Stimulated activated CD8-positive, alpha-beta memory T cell treated with anti-CD3 and anti-CD28 coated beads, Interleukin-7, amount 100 ng/mL, for 1 hour (primary cell): ENCODE measurements at regions not wholly inside any gene's neighbourhood (a gene's known extent, or its start where the extent isn't known, plus 50 kb on each side); places are given as distances from the start of the nearest gene placed in this dataset.
"Not testable (repeated sequence)": the region's sequence is repeated elsewhere in the genome, so short reads cannot be mapped to it uniquely, and the experiment has no call there.

Source experiments
- DNase-seq, 2 donors: peaks; one replicate each; pipeline ENCODE4 v3.0.0-alpha.2; 2020; ENCODE audit warnings: low read depth in 2 of 2

GRCh38 chr5:17690473-17690872 lies 56.2 kb downstream of the TAF11L14 start:
- no peak for DNase-seq

GRCh38 chr5:17691762-17692161 lies 57.5 kb downstream of the TAF11L14 start:
- no peak for DNase-seq

DNA sequence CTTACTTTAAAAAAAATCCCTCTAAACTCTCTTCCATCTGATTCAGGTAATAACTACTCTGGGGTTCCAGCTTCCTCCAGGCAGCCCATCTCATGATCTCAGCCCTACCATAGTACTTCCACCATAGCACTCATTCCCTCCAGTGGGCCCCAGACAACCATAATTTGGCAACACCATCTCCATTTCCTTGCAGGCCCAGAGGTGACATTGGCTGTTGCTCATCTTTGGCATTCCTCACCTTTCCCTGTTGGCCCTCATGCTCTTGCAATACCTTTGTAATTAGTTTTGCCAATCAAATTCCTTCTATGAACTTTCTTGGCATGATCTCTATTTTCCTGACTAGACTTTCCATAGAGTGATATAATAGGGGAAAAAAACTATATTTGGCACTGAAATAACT lies 60.1 kb downstream of the TAF11L14 start:
- DNase-seq, result no peak

GRCh38 chr5:17694914-17695313 lies 60.7 kb downstream of the TAF11L14 start:
- no peak for DNase-seq

DNA sequence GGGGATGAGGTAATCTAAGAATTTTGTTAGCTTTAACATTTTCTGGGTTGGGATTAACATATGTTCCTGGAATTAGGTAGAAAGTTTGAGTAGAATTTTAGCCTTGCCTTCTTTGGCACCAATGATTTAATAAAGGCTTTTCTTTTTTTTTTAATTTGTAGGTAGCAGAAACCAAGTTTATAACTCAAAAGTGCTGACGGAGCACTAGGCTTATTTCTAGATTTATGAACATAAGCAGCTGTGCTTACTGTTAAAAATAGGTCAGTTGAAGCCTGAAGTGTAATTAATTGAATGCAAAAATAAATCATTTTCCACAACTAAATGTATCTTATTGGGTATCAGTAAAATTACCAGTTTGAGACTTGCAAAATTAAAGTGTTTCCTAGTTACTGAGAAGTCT lies 62.4 kb downstream of the TAF11L14 start:
- DNase-seq, result no peak

DNA sequence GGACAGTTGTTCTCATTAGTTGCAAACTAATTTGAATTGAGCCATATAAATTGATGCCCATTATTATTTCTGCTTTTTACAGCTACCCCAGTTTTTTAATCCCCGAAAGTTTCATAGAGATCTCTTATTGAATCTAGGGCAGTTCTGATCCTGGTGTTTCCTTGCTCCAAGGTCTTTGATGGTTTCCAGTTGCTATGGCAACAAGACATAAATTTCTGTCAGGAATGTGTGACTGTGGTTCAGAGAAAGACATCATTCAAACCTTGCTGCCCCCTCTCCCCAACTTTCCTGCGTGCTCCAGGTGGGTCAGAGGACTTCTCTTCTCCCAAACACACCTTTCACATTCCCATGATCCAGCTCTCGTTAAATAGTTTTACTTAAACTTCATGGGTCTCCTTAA lies 63.4 kb downstream of the TAF11L14 start:
- DNase-seq, result no peak

DNA sequence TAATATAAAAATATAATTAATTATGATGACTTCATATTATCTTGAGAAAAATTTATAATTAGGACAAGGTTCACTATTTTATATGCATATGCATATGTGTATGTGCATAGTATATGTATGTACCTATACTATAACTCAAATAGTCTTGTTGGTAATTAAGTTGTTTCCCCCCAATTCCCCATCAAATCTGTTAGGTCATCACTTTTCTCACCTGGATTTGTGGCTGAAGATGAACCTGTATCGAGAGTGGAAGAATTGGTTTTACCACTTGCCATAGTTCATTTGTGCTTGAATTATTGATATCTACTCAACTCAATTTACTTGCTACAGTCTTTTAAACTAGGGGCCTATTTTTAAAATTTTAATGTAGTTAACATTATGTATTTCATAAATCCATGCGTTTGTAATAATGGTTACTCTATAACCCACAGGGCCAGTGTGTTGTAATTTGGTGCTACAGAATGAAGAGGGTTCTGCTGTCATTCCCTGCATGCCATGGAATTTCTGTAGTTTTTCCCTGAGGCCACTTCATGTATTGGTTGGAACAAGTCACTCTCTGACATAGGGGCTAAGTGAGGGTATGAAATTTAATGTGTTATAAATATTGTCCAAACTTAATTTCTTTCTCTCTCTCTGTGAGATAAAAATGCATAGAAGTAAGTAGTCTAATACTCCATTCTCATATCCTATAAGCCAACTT lies 74.9 kb downstream of the TAF11L14 start:
- DNase-seq, result no peak

- no peak for DNase-seq
Measured at GRCh38 chr5:17713301-17713700, 79.0 kb downstream of the TAF11L14 start.

DNA sequence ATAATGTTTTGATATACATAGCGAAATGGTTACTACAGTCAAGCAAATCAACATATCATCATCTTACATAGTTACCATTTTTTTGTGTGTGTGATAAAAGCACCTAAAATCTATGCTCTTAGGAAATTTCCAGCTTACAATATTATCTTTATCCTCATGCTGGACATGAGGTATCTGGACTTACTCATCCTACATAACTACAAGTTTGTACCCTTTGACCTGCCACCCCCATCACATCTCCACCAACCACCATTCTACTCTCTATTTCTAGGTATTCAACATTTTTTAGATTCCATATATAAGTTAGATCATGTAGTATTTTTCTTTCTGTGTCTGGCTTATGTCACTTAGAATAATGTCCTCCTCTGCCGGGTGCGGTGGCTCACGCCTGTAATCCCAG lies 79.9 kb downstream of the TAF11L14 start:
- DNase-seq, result no peak

DNA sequence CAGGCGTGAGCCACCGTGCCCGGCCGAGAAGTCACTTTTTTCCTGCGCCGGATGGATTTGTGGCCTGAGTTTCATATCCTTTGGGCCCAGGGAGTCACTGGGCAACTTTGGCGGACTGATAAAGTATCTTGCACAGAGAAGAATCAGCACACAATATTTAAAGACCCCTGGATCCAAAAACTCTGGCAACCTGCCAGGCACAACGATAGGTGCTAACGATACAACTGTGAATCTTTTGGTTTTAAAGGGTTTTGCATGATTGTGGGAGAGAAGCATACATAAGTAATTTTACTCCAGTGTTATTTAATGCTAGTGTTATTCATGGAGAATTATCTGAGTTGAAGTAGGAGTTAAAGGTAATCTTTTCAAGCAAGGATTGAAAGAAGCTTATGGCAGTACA lies 85.3 kb downstream of the TAF11L14 start:
- DNase-seq, result no peak

DNA sequence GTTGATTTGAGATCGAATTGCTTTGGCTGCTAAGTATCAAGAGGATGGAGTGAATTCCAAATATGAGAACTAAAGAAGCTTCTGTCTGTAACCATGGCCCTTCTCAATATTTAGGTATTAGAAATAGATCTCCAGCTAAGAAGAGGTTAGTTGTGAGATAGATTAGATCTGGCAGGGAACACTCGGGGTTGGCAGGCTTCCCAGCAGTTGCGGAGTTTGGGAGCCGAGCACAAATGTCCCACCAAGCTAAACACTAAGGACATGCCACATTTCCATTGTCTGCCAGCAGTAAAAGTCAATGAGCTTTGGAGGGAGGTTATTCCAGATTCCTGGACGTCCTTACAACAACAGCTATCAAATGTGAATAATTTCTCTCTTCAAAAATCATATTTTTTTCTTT lies 85.8 kb downstream of the TAF11L14 start:
- no peak for DNase-seq

DNA sequence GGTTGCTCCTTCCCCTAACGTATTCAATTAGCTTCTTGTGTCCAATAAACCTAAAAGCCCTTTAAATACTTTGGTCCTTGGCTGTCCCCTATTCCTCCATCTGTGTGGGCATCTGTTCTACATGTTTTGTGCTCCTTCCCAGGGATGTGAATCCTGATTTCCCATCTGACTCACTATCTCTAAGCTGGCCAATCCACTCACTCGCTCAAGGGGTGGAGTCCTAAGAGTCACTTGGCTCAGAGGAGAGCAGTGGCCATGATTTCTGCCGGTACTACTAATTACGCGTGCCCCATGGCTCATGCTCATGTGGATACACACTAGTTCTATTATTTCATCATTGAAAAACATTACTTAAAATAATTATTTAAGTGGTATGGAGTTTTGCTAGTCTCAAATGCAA lies 89.6 kb downstream of the TAF11L14 start:
- DNase-seq, result no peak

GRCh38 chr5:17727098-17727497 lies 92.8 kb downstream of the TAF11L14 start:
- DNase-seq, result no peak

DNA sequence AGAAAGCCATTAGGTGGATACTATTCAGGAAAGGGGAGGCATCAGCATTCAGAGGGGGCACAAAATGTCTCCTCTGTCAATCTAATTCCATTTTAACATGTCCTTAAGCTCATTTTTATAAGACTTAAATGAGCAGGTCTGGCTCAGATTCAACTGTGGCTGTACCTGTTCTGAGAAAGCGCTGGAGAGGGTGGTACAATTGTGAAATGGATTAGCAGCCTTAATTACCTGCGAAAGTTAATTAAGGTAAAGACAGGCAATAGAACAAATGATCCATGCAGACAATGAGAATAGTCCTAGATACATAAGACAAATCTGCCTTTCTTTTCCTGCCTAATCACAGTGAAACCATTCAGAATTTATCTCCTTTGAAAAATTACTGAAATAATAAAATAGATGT lies 96.2 kb downstream of the TAF11L14 start:
- no peak for DNase-seq

- no peak for DNase-seq
Measured at GRCh38 chr5:17732351-17732923, 98.2 kb downstream of the TAF11L14 start.

DNA sequence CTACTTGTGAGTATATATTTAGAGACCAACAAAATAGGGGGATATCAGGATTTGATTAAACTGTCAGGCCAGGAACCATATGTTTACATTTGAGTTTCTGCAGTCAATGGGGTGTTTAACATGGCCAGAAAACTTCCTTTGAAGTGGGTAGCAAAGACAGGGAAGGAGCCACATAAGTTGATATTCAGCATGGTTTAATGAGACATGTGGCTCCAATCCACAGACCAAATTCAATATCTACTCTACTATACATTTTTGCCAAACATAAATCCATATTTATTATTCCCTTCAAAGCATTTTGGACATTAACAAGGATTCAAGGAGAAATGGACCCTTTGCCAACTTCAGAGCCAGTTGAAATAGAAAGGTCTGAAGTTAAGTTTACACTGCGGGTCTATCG lies 99.8 kb downstream of the TAF11L14 start:
- DNase-seq, result no peak

DNA sequence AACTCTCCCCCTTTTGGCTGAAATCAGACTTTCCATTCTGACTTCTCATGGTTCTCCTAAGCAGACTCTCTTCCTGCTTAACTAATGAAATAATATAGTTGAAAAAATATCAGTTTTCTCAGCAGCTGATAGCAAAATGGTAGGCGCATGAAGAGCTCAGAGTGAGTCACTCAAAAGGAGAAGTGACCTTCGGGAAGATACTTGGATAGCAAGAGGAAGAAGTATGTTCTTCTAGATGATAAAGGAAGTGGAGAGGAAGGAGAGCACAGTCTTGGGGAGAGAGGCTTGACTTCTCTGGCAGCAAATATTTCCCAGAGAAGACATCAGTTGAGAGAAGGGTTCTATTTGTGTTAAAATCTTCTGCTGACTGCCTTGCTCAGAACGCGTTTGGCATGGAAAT lies 101.5 kb downstream of the TAF11L14 start:
- DNase-seq, result no peak

DNA sequence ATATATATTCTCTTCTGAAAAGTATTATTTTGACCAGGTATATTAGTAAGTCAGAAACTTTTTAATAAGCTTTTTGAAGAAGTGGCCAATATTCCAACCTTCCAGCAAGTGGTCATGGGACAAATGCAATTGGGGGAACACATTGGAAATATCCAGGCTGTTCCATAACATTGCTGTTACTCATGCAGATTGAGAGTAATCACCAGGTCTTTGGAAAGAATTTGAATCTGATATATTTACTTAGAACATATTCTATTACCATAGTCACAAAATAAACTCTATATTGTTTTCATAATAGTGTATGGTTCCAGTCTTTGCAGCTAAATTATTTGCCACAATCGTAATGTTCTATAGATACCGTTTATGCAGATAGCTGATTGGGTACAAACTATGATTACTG lies 102.8 kb downstream of the TAF11L14 start:
- no peak for DNase-seq

DNA sequence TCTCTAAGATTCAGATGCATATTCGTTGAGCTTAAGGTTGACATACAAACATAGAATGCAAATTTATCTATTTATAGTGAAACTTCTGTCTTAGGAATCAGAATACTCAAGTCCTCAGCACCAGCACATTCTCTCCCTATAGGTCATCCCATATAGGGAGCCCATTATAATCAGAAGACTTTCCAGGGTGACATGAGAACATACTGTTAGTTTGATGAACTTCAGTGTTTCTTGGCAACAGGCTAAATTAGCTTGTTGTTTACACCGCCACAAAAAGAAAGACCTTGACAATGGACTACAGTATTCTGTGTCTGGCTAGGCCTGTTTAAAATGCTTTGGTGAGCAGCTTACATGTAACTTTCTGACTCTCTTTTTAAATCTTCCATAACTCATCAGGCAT lies 104.2 kb downstream of the TAF11L14 start:
- no peak for DNase-seq

DNA sequence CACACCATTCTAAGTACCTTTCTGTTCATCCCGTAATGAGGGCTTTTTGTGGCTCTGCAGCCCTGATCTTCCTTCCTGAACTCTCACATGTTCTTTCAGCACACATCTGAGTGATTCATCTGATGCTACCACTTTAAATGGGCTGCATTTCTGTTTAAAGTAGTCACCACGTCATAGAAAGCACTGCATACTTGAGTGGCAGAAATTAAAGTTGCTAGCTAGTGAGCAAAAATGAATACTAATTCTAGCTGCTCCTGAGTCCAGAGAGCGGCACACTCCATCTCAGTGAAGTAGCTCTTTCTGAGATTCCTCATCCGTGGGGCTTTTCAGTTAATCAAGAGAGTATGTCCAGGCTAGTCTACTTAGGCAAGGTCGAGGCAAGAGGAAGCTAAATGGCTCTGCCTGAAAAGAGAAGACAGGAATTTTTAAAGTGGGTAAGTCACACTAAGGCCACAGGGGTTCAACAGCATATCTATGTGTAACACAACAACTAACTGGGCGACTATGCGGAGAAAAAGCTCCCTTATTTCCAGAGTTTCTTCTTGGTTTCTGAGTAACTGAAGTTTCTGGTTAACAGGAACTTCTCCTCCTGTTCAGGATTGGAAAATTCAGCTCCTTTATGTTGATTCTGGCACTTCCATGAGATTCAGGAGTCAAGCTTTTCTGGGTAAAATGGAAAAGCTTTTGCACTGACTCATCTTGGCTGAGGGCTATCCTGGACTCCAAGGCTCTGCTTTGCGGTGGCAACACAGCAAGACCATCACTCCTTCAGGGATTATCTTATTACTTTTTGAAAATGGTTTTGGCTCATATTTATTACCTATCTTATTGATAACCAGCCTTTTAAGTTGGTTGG lies 109.5 kb downstream of the TAF11L14 start:
- DNase-seq, result no peak

DNA sequence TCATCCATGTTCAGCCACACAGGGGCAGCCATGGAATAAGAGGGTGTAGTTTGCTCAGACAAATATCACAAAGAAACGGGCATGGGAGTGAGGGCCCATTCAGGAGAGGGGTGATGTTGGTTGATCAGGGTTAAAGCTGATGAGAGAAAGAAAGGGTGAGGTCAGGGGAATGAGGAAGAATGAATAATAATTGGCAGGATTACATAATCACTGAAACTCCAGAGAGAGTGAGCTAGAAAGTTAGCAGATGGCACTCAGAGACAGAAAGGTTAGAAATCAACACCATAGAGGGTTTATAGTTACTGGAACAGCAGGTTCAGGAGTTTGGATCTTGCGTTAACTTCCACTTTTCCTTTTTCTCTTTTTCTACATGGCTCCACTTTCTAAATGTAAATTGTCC lies 113.9 kb downstream of the TAF11L14 start:
- no peak for DNase-seq

GRCh38 chr5:17748941-17749340 lies 114.7 kb downstream of the TAF11L14 start:
- no peak for DNase-seq

DNA sequence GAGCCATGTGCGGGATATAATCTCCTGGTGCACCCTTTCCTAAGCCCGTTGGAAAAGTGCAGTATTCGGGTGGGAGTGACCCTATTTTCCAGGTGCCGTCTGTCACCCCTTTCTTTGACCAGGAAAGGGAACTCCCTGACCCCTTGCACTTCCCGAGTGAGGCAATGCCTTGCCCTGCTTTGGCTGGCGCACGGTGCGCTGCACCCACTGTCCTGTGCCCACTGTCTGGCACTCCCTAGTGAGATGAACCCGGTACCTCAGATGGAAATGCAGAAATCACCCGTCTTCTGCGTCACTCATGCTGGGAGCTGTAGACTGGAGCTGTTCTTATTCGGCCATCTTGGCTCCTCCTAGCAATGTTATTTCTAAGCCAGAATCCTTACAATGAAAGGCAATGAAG lies 121.1 kb downstream of the TAF11L14 start:
- not testable (repeated sequence) for DNase-seq
